CD4-positive, alpha-beta memory T cell (primary cell): ENCODE measurements at regions not wholly inside any gene's neighbourhood (a gene's known extent, or its start where the extent isn't known, plus 50 kb on each side); places are given as distances from the start of the nearest gene placed in this dataset.

ENCODE experiments used
- CTCF ChIA-PET: fragments of 350-600 bp; sonication (Branson Sonifier 250); formaldehyde crosslinking; loops from one replicate; lab custom pipeline; 2021; ENCODE audit warnings: inconsistent platforms; ENCODE audit not compliant: partially characterized antibody; lab: Charles Lee
- POLR2A ChIA-PET: fragments of 350-600 bp; sonication (Branson Sonifier 250); formaldehyde crosslinking; loops from one replicate; lab custom pipeline; 2021; ENCODE audit not compliant: partially characterized antibody; lab: Charles Lee
- DNase-seq, 5 donors: peaks; one replicate each; pipeline versions ENCODE4 v3.0.0 to v3.0.0-alpha.2; 2020 to 2022; ENCODE audit warnings: mixed read lengths in 1 of 5
- H3K27ac ChIP-seq: one replicate; pipeline ENCODE4 v1.7.0; 2013; ENCODE audit warnings: low read depth, low read length
- H3K27me3 ChIP-seq: 2 replicates; pipeline ENCODE4 v1.7.0; 2013; ENCODE audit warnings: mild to moderate bottlenecking, low read length, moderate library complexity; ENCODE audit not compliant: insufficient read depth
- H3K36me3 ChIP-seq: 2 replicates; pipeline ENCODE4 v1.7.0; 2013; ENCODE audit warnings: mild to moderate bottlenecking, low read length, moderate library complexity; ENCODE audit not compliant: insufficient read depth
- H3K4me1 ChIP-seq: 2 replicates; pipeline ENCODE4 v1.7.0; 2013; ENCODE audit warnings: mild to moderate bottlenecking, low read length, moderate library complexity; ENCODE audit not compliant: insufficient read depth
- H3K4me3 ChIP-seq, 2 donors: one replicate each; pipeline ENCODE4 v1.7.0; 2013; ENCODE audit warnings: low read length in 2 of 2, mild to moderate bottlenecking in 1 of 2
- H3K9me3 ChIP-seq, 2 donors: one replicate each; pipeline ENCODE4 v1.7.0; 2013; ENCODE audit warnings: low read length in 2 of 2, control low read depth in 1 of 2; ENCODE audit not compliant: control insufficient read depth in 1 of 2
- H3K27ac Mint-ChIP-seq, 7 donors: one replicate each; pipeline ENCODE4 v1.8.0; 2020 to 2021; ENCODE audit warnings: mixed read lengths in 7 of 7, mild to moderate bottlenecking in 6 of 7, inconsistent platforms in 3 of 7, moderate library complexity in 3 of 7
- H3K27me3 Mint-ChIP-seq, 2 donors: one replicate each; pipeline ENCODE4 v1.8.0; 2020 to 2021; ENCODE audit warnings: mixed read lengths in 2 of 2
- H3K36me3 Mint-ChIP-seq, 2 donors: one replicate each; pipeline ENCODE4 v1.8.0; 2020 to 2021; ENCODE audit warnings: mixed read lengths in 2 of 2, inconsistent platforms in 1 of 2, mild to moderate bottlenecking in 1 of 2
- H3K4me1 Mint-ChIP-seq, 4 donors: one replicate each; pipeline ENCODE4 v1.8.0; 2020 to 2021; ENCODE audit warnings: mixed read lengths in 4 of 4, mild to moderate bottlenecking in 1 of 4
- H3K4me3 Mint-ChIP-seq, 8 donors: one replicate each; pipeline ENCODE4 v1.8.0; 2020 to 2021; ENCODE audit warnings: mixed read lengths in 8 of 8, mild to moderate bottlenecking in 7 of 8, moderate library complexity in 6 of 8, inconsistent platforms in 3 of 8
- H3K9me3 Mint-ChIP-seq, 8 donors: one replicate each; pipeline ENCODE4 v1.8.0; 2020 to 2021; ENCODE audit warnings: mixed read lengths in 8 of 8, mild to moderate bottlenecking in 5 of 8, inconsistent platforms in 3 of 8, moderate library complexity in 1 of 8
- intact Hi-C: fragments of 100-400 bp; cut with micrococcal nuclease; formaldehyde crosslinking; loops from one replicate; pipeline ENCODE4 v1.15.1; 2023

- H3K4me3 ChIP-seq = no peak overlapping the region
- no peaks in the 10 kb centered on the region for H3K27me3 ChIP-seq
- DNase-seq = no peak
- no peaks in the 10 kb centered on the region for H3K36me3 ChIP-seq
- H3K27ac ChIP-seq = no peak overlapping the region
- Mint-ChIP-seq H3K9me3 (no peaks in the 10 kb centered on the region), H3K4me3 (no peak overlapping the region), H3K36me3 (no peaks in the 10 kb centered on the region), H3K27me3 (peaks cover 0 to 2% of the 10 kb centered on the region in 2 donors), H3K27ac (no peak overlapping the region), H3K4me1 (no peaks in the 10 kb centered on the region)
- no peaks in the 10 kb centered on the region for H3K4me1 ChIP-seq
- POLR2A ChIA-PET = no interaction called here
- intact Hi-C loops = no loop called here
- CTCF ChIA-PET = no interaction called here
- H3K9me3 ChIP-seq = no peaks in the 10 kb centered on the region
Observed at GRCh38 chr2:2573658-2574293, 242.7 kb upstream of the MYT1L start.

- no peak overlapping the region for H3K4me3 ChIP-seq
Observed at GRCh38 chr2:2573205-2573604, 242.1 kb upstream of the MYT1L start.

GRCh38 chr2:2572393-2573204 lies 241.5 kb upstream of the MYT1L start:
- Mint-ChIP-seq H3K27me3 (peaks cover 0 to 2% of the 10 kb centered on the region in 2 donors), H3K4me1 (no peaks in the 10 kb centered on the region), H3K4me3 (no peak overlapping the region), H3K9me3 (no peaks in the 10 kb centered on the region), H3K27ac (no peak overlapping the region), H3K36me3 (no peaks in the 10 kb centered on the region)
- H3K4me3 ChIP-seq = no peak overlapping the region
- H3K9me3 ChIP-seq = no peaks in the 10 kb centered on the region
- CTCF ChIA-PET = no interaction called here
- no peak overlapping the region for H3K27ac ChIP-seq
- intact Hi-C loops = no loop called here
- POLR2A ChIA-PET = no interaction called here
- H3K36me3 ChIP-seq = no peaks in the 10 kb centered on the region
- no peaks in the 10 kb centered on the region for H3K27me3 ChIP-seq
- DNase-seq = no peak
- no peaks in the 10 kb centered on the region for H3K4me1 ChIP-seq

More at GRCh38 chr2:2573205-2573604, 242.1 kb upstream of the MYT1L start:
- ChIA-PET POLR2A (no interaction called here), CTCF (no interaction called here)
- Mint-ChIP-seq H3K9me3 (no peaks in the 10 kb centered on the region), H3K27ac (no peak overlapping the region), H3K4me3 (no peak overlapping the region), H3K4me1 (no peaks in the 10 kb centered on the region), H3K27me3 (peaks cover 0 to 2% of the 10 kb centered on the region in 2 donors), H3K36me3 (no peaks in the 10 kb centered on the region)
- Histone ChIP-seq H3K27me3 (no peaks in the 10 kb centered on the region), H3K36me3 (no peaks in the 10 kb centered on the region), H3K4me1 (no peaks in the 10 kb centered on the region), H3K27ac (no peak overlapping the region), H3K9me3 (no peaks in the 10 kb centered on the region)
- DNase-seq = no peak
- intact Hi-C loops = no loop called here

GRCh38 chr2:2571301-2572150 lies 240.5 kb upstream of the MYT1L start:
- Mint-ChIP-seq H3K36me3 (no peaks in the 10 kb centered on the region), H3K27me3 (no peaks in the 10 kb centered on the region), H3K9me3 (peaks cover 0 to 2% (median 0%) of the 10 kb centered on the region in 8 donors), H3K4me3 (no peak overlapping the region), H3K27ac (no peak overlapping the region), H3K4me1 (no peaks in the 10 kb centered on the region)
- intact Hi-C loops = no loop called here
- no peak overlapping the region for H3K4me3 ChIP-seq
- no peaks in the 10 kb centered on the region for H3K36me3 ChIP-seq
- no peak for DNase-seq
- H3K27ac ChIP-seq = no peak overlapping the region
- H3K4me1 ChIP-seq = no peaks in the 10 kb centered on the region
- H3K27me3 ChIP-seq = no peaks in the 10 kb centered on the region
- ChIA-PET POLR2A (no interaction called here), CTCF (no interaction called here)
- no peaks in the 10 kb centered on the region for H3K9me3 ChIP-seq

GRCh38 chr2:2570871-2571270 lies 239.8 kb upstream of the MYT1L start:
- CTCF ChIA-PET = no interaction called here

GRCh38 chr2:2570360-2570759 lies 239.3 kb upstream of the MYT1L start:
- no peak overlapping the region for H3K4me3 Mint-ChIP-seq
- H3K4me1 Mint-ChIP-seq = no peaks in the 10 kb centered on the region
- no peaks in the 10 kb centered on the region for H3K27me3 Mint-ChIP-seq
- Histone ChIP-seq H3K4me3 (no peak overlapping the region), H3K4me1 (no peaks in the 10 kb centered on the region), H3K27me3 (no peaks in the 10 kb centered on the region), H3K36me3 (no peaks in the 10 kb centered on the region), H3K9me3 (no peaks in the 10 kb centered on the region), H3K27ac (no peak overlapping the region)
- POLR2A ChIA-PET = no interaction called here
- CTCF ChIA-PET = no interaction called here
- DNase-seq = no peak
- intact Hi-C loops = no loop called here
- peaks cover 0 to 2% (median 0%) of the 10 kb centered on the region in 8 donors for H3K9me3 Mint-ChIP-seq
- no peak overlapping the region for H3K27ac Mint-ChIP-seq
- H3K36me3 Mint-ChIP-seq = no peaks in the 10 kb centered on the region

More at GRCh38 chr2:2570871-2571270, 239.8 kb upstream of the MYT1L start:
- no peaks in the 10 kb centered on the region for H3K9me3 ChIP-seq
- no peak overlapping the region for H3K4me3 ChIP-seq
- POLR2A ChIA-PET = no interaction called here
- H3K27ac Mint-ChIP-seq = no peak overlapping the region
- no peaks in the 10 kb centered on the region for H3K36me3 ChIP-seq
- H3K4me3 Mint-ChIP-seq = no peak overlapping the region
- H3K27me3 Mint-ChIP-seq = no peaks in the 10 kb centered on the region
- H3K36me3 Mint-ChIP-seq = no peaks in the 10 kb centered on the region
- H3K27me3 ChIP-seq = no peaks in the 10 kb centered on the region
- H3K4me1 Mint-ChIP-seq = no peaks in the 10 kb centered on the region
- no peaks in the 10 kb centered on the region for H3K4me1 ChIP-seq
- no peak for DNase-seq
- intact Hi-C loops = no loop called here
- peaks cover 0 to 2% (median 0%) of the 10 kb centered on the region in 8 donors for H3K9me3 Mint-ChIP-seq
- H3K27ac ChIP-seq = no peak overlapping the region

GRCh38 chr2:2569836-2570235 lies 238.8 kb upstream of the MYT1L start:
- H3K4me3 ChIP-seq = no peak overlapping the region
- no peak for DNase-seq
- H3K9me3 ChIP-seq = no peaks in the 10 kb centered on the region
- H3K27ac ChIP-seq = no peak overlapping the region
- Mint-ChIP-seq H3K36me3 (no peaks in the 10 kb centered on the region), H3K9me3 (peaks cover 0 to 2% (median 0%) of the 10 kb centered on the region in 8 donors), H3K27ac (no peak overlapping the region), H3K4me1 (no peaks in the 10 kb centered on the region), H3K4me3 (no peak overlapping the region), H3K27me3 (no peaks in the 10 kb centered on the region)
- no peaks in the 10 kb centered on the region for H3K27me3 ChIP-seq
- no peaks in the 10 kb centered on the region for H3K36me3 ChIP-seq
- ChIA-PET CTCF (no interaction called here), POLR2A (no interaction called here)
- intact Hi-C loops = no loop called here
- no peaks in the 10 kb centered on the region for H3K4me1 ChIP-seq
